ENCODE measurements at regions not wholly inside any gene's neighbourhood (a gene's known extent, or its start where the extent isn't known, plus 50 kb on each side); places are given as distances from the start of the nearest gene placed in this dataset.

- no peak for DNase-seq
Measured at GRCh38 chr1:4986306-4986705, 331.9 kb downstream of the AJAP1 start.

- DNase-seq, result no peak
Measured at GRCh38 chr1:4984841-4985240, 330.4 kb downstream of the AJAP1 start.

GRCh38 chr1:4980211-4980610 lies 325.8 kb downstream of the AJAP1 start:
- no peak for DNase-seq

- DNase-seq, result no peak
Measured at GRCh38 chr1:4978660-4979390, 324.4 kb downstream of the AJAP1 start.

- no peak for DNase-seq
Measured at GRCh38 chr1:4977701-4978100, 323.3 kb downstream of the AJAP1 start.

GRCh38 chr1:4976859-4977440 lies 322.5 kb downstream of the AJAP1 start:
- no peak for DNase-seq

- DNase-seq, result no peak
Measured at GRCh38 chr1:4975856-4976255, 321.4 kb downstream of the AJAP1 start.

- DNase-seq, result no peak
Measured at GRCh38 chr1:4974981-4975685, 320.7 kb downstream of the AJAP1 start.

GRCh38 chr1:4973341-4973740 lies 318.9 kb downstream of the AJAP1 start:
- no peak for DNase-seq

- DNase-seq, result no peak
Measured at GRCh38 chr1:4972761-4973320, 318.4 kb downstream of the AJAP1 start.

- no peak for DNase-seq
Measured at GRCh38 chr1:4971666-4972065, 317.3 kb downstream of the AJAP1 start.

- DNase-seq, result no peak
Measured at GRCh38 chr1:4970532-4970931, 316.1 kb downstream of the AJAP1 start.

- no peak for DNase-seq
Measured at GRCh38 chr1:4969556-4970129, 315.2 kb downstream of the AJAP1 start.

GRCh38 chr1:4965346-4966075 lies 311.1 kb downstream of the AJAP1 start:
- DNase-seq, result no peak

GRCh38 chr1:4964634-4965345 lies 310.4 kb downstream of the AJAP1 start:
- no peak for DNase-seq

- no peak for DNase-seq
Measured at GRCh38 chr1:4963251-4963650, 308.8 kb downstream of the AJAP1 start.

- no peak for DNase-seq
Measured at GRCh38 chr1:4962836-4963235, 308.4 kb downstream of the AJAP1 start.

- no peak for DNase-seq
Measured at GRCh38 chr1:4961935-4962645, 307.7 kb downstream of the AJAP1 start.

- DNase-seq, result no peak
Measured at GRCh38 chr1:4960782-4961475, 306.5 kb downstream of the AJAP1 start.

GRCh38 chr1:4960336-4960735 lies 305.9 kb downstream of the AJAP1 start:
- no peak for DNase-seq

Data from left kidney (tissue), 1 donor.